Superior temporal gyrus (tissue), 1 donor: ENCODE measurements at regions not wholly inside any gene's neighbourhood (a gene's known extent, or its start where the extent isn't known, plus 50 kb on each side); places are given as distances from the start of the nearest gene placed in this dataset.
"Not testable (repeated sequence)": the region's sequence is repeated elsewhere in the genome, so short reads cannot be mapped to it uniquely, and the experiment has no call there.

ENCODE experiments used
- DNase-seq: peaks from one replicate; pipeline ENCODE4 v3.0.0-alpha.2; 2016; ENCODE audit errors: extremely low spot score

- DNase-seq = no peak
Measured at GRCh38 chr5:68115584-68115983, 100.0 kb upstream of the PIK3R1 start.

- DNase-seq = no peak
Measured at GRCh38 chr5:68114378-68115040, 101.0 kb upstream of the PIK3R1 start.

- DNase-seq = no peak
Measured at GRCh38 chr5:68112658-68113057, 102.9 kb upstream of the PIK3R1 start.

- DNase-seq = no peak
Measured at GRCh38 chr5:68110894-68111293, 104.7 kb upstream of the PIK3R1 start.

- no peak for DNase-seq
Measured at GRCh38 chr5:68110264-68110663, 105.3 kb upstream of the PIK3R1 start.

GRCh38 chr5:68104217-68104616 is 111.3 kb upstream of the PIK3R1 start:
- DNase-seq = not testable (repeated sequence)

- DNase-seq = not testable (repeated sequence)
Measured at GRCh38 chr5:68103297-68103696, 112.3 kb upstream of the PIK3R1 start.

GRCh38 chr5:68099327-68099726 is 116.2 kb upstream of the PIK3R1 start:
- DNase-seq = no peak

- DNase-seq = no peak
Measured at GRCh38 chr5:68093455-68094159, 121.9 kb upstream of the PIK3R1 start.

GRCh38 chr5:68088302-68088701 is 127.3 kb upstream of the PIK3R1 start:
- no peak for DNase-seq

- DNase-seq = no peak
Measured at GRCh38 chr5:68087866-68088265, 127.7 kb upstream of the PIK3R1 start.

- peak; percentile 86 for DNase-seq
Measured at GRCh38 chr5:68086857-68087256, 128.7 kb upstream of the PIK3R1 start.

- no peak for DNase-seq
Measured at GRCh38 chr5:68086439-68086838, 129.1 kb upstream of the PIK3R1 start.

GRCh38 chr5:68084396-68084795 is 131.2 kb upstream of the PIK3R1 start:
- DNase-seq = no peak

GRCh38 chr5:68080282-68081050 is 135.1 kb upstream of the PIK3R1 start:
- no peak for DNase-seq

- DNase-seq = no peak
Measured at GRCh38 chr5:68077349-68077894, 138.1 kb upstream of the PIK3R1 start.

- DNase-seq = no peak
Measured at GRCh38 chr5:68074633-68075032, 140.9 kb upstream of the PIK3R1 start.

- no peak for DNase-seq
Measured at GRCh38 chr5:68074048-68074632, 141.4 kb upstream of the PIK3R1 start.

- no peak for DNase-seq
Measured at GRCh38 chr5:68071736-68072135, 143.8 kb upstream of the PIK3R1 start.

- DNase-seq = no peak
Measured at GRCh38 chr5:68071282-68071632, 144.3 kb upstream of the PIK3R1 start.

- DNase-seq = no peak
Measured at GRCh38 chr5:68070591-68071281, 144.8 kb upstream of the PIK3R1 start.
